HG02610 (cell line): ENCODE measurements at regions not wholly inside any gene's neighbourhood (a gene's known extent, or its start where the extent isn't known, plus 50 kb on each side); places are given as distances from the start of the nearest gene placed in this dataset.
A peak's percentile ranks its signal among the peaks of the same experiment; 100 is the strongest.

Source experiments
- ATAC-seq: cut with Tn5 transposase; IDR thresholded peaks from one replicate; pipeline ENCODE4 v1.9.1; 2021; ENCODE audit warnings: mild to moderate bottlenecking, moderate library complexity; ENCODE audit not compliant: unreplicated experiment

DNA sequence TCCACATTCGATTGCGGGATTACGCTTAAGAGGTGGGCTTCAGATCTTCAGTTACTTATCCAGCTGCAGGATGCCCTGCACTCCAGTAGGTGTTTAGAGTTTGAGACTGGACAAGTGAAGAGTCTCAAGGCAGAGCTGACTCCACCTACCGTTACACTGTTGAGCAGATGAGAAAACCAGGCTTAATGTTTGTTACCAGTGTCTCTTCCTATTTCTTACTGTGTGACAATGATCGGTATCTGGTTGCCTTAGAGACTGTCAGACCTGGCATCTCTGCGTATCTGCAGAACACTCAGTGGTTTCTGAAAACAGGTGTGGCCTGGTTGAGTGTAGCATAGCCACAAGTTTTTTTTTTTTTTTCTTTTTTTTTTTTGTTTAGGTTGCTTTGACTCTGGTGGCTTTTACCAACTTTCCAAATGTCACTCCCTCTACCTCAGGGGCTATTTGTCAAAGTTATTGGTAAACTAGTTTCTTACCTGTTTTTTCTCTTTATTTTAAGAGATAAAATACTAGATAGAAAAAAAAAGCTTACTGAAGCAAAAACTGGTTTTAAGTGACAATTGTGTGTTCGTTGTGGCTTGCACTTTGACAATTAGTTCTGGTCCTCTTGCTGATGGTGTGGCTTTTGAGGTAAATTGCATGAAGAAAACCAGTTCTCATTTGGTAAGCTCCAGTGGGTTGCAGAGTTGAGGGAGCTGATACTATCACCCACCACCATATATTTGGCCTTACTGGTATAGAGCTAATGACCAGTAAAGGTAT is 284.8 kb downstream of the ETS1 start:
- peak; percentile 73 for ATAC-seq

DNA sequence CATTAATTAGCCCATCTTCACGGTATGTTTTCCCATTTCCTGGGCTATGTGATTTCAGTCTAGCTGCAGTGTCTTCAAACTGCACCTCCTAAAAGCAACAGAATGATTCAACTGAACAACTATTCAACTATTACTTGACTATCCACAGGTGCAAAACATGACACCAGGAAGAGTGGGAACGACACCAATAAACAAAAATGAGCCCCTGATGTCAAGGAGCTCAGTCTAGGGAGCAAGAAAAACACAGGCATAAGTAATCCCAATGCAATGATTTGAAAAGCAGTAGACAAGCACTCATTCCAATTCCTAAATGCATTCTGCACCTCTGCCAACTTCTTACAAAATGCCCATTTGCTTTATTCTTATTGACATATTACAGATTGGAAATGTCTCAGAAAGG is 285.6 kb downstream of the ETS1 start:
- ATAC-seq = no peak

DNA sequence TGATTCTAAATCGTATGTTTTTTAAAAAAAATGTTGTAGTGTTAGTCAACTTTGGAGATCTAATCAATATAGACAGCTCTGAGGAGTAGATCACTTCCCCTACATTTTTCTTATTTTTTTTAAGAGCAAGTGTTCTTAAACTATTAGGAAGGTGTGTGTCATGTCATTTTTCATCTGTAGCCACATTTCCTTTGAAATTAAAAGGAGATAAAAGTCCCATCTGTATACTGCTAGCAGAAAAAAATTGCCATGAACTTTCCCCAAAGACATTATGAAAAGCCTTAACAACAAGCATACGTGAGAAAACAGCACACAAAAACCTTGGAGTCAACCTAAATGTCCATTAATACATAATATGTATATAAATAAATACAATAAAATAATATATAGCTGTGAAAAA is 286.6 kb downstream of the ETS1 start:
- ATAC-seq = no peak

DNA sequence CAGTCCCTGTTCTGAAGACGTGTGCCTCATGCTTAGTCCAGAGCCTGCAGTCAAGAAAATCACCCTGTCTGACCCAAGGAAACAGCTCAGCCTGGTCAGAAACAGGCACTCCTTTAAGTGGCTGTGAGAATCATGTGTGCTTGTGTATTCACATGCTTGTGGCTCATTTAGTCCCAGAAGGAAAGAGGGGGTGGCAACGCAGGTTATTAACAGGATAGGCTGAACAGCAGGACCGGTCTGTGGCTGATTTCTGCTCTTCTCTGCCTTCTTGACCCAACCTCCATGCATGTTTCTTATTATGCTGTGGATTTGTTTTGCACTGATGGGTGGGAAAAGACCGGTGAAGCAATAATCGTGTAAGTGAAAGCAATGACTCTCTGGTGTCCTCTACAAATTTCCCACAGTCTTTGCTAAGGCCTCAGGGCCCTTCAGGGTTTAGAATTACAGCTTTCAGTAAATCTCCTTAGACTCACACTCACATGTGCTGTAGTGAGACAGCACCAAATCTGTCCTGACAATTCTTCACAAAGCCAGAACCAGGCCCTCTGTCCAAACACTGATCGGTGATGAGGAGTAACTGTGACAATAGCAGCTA is 288.1 kb downstream of the ETS1 start:
- peak; percentile 53 for ATAC-seq

DNA sequence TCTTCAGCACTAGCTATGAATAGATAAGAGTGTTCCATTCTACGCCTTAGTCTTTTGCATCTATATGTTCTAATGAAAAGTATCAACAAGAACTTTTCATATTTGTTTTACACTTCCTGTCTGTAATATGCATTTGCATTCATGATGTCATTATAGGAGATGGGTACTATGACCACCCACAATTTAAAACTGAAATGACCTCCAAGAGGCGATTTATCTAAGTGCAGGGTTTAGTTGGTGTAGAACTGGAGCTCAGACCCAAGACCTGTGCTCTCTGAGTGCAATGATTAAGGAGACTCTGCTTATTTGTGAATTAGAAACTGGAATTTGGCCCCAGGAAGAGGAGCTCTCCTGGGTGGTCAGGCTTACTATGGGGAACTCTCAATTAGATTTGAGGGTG is 289.1 kb downstream of the ETS1 start:
- ATAC-seq = no peak

DNA sequence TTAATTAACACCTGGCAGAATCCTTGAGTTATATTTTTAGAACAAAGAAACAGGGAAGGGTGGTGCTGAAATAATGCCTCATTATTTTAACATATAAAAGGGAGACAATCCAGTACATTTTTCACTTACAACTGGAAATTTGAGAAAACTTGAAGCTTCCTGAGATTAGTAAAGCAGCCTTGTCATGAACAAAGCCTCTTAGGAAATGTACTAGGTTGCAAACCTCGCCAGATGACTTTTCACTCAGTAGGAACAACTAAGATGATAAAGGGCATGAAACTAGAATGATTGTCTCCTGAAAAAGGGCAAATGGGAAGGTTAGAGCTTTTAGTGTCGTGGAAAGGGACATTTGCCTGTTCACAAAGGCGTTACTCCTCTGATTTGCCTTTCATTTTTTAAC is 289.6 kb downstream of the ETS1 start:
- ATAC-seq = no peak

DNA sequence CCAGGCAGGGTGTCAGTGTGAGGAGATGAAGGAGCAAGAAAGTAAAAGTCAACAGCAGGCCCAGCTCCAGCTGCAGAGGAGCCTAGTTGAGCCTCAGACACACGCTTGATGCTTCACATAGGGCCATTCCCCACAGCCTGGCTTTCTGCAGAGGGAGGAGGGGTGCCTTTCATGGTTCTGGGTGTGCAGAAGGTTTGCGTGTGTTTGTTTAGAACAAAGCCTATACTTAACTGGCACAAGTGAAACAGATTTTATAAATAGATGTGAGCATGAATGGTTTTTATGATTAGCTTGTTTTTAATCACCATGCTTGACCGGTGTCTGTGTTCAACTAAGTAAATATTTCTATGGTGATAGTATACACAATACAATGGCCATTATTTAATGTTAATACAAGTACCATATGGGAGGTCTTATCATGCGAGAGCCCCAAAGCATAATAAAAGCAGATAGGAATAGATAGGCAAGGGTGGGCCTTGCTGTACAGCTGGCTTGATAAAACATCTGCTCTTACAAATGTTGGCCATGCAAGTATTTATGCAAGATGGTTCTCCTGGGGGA is 290.2 kb downstream of the ETS1 start:
- ATAC-seq = no peak

DNA sequence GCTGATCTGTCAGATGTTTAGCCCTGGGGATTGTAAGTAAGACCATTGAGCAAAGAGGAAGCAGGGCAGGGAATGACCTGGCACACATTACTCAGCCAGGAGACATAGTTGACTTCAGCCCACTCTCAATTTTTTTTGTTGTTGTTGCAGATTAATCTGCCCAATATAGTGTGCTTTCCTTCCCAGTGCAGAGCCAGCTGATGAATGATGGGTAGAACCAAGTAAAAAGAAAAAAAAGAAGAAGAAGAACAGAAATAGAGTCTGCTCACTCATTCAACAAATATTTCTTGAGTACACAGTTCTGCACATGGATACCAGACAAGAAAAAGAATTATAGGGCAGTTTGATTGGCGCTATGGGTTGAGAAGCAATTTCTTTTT is 292.7 kb downstream of the ETS1 start:
- no peak for ATAC-seq

DNA sequence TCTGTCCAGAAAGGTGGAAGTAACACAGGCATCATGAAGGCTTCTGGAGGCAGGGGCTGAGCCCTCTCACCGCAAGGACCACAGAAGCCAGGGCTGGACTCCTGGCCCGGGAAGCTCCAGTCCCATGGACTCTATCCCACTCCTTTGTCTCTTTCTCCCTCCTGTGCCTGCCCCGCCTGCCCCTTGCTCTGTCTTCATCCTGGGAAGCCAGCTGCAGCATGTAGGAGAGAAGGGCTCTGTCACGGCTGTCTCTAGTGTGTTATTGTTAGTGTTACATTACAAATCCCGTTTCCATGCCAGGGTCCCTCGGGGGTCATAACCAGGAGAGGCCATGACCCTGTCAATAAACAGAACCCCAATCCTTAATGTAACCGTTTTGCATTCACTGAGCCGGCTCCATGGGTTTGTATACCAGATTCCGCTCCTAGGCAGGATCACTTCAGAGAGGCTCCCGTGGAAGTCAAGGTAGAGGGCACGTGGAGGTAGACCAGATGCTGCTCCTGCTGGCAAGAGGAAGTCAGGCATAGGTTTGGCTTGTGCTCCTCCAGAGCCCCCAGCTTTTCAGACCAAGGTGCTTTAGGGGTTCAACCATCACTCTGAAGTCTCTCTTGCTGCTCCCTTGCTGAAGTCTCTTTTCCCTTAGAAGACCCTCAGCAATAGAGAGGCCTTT is 293.2 kb downstream of the ETS1 start:
- ATAC-seq = no peak

DNA sequence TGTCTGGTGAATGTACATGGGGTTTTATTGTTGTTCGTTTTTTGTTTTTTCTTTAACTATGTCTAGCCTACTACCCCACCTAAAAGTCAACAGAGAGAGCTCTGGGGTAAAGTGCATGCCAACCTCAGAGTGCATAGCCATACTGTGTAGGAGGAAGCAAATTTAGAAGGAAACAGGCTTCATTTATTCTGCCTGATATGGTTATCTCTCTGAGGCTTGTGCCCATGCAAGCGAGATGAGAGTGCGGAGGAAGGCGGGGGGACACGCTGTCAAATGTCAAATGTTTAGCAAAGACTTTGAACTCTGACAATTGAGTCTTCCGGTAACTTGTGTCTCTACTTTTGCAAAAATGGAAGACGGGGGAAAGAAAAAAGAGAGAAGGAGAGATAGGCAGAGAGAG is 295.5 kb downstream of the ETS1 start:
- no peak for ATAC-seq

DNA sequence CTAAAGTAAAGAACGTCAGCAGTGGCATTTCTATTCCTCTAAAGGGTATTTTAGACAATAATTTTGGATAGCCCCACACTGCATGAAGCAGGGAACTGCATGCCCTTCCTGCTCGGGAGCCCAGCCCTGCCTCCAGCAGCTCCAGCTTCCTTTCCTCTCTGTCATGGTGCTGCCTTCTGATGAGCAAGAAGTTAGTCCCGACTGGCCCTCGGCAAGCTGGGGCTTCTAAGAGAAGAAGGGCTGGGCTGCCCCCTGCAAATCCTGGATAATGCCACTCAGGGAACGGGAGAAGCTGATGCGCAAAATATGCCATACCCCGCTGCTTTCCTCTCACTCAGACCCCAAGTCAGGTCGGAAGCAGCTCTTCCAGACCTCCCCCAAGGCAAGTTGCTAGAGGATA is 296.4 kb downstream of the ETS1 start:
- ATAC-seq = no peak

DNA sequence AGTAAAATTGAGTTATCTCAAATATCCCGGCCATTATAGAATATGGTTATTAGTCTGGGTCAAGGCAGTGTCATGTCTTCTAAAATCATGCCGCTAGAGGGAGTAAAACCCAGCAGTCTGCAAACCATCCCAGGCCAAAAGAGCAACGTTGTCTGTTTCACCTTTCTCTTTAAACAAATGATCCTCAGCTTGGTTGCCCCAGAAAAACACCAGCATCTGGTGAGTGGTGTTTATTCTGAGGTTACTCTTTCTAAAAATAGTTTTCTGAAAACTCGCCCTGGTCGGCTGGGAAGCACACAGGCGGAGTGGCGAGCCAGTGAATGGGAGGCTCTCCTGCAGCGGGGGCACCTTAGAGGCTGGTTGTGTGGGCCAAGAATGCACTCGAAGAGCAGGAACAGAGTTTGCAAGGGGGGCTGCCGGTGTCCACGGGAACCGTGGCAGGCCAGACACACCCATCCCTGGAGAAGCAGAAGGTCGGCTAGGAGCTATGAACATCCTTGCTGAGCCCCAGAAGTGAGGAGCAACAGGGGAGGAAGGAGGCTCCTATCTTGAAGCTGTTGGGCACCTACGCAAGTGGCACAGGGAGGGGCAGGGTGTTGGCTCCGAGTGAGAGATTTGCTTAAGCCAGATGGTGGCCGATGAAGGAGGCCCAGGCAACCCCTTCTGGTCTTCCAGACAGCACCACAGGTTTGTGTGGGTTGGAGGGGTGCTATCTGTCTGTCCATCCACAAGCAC is 297.1 kb downstream of the ETS1 start:
- peak; percentile 59 for ATAC-seq

DNA sequence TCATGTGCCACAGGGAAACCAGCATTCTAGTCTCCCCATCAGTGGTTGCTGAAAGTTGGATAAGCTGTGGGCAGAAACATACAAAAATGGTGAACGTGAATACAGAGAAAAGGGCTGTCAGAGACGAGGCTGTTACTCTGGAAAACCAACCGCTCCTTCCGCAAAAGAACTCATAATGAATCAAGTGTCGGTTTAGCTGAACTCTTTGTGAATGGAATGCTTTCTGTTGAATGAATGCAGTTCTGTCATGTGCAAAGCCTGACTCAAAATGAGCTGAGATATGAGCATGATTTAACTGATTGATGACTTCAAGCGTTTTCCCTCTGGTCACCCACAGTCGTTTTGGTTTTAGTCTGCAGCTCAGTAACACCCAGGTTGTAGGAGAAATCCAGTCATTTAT is 298.3 kb downstream of the ETS1 start:
- ATAC-seq = peak; percentile 59

DNA sequence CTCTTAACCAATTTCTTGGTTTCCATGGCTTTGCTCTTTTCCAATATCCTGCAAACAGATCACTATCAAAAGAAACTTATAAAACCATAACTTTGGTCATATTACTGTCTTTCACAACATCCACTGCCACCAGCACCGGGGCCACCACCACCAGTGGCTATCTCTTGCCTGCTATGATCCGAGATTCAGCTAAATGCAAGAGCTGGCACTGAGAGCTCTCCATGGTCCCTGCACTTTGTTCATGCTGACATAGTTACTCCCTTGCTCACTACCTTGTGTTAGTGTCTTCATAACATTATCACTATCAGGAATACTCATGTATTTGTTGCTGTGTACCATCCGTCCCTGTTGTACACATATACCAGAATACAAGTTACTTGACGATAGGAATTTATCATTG is 299.0 kb downstream of the ETS1 start:
- no peak for ATAC-seq

DNA sequence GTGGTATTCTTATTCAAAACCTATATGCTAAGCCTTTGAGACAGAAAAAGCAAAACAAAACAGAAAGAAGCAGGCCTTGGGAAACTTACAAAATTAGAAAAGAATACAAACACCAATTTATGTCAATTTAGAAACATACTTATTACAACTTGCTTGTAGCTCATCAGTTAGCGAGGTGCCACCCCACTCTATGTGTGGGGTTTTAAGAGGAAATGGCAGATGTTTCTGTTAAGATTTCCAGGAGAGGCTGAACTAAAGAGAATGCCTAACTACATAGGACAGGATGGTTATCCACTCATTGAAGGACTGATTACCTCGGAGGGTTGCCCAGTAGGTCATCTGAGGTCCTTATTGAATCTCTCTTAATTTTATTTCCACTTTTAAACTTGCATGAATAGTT is 302.0 kb downstream of the ETS1 start:
- no peak for ATAC-seq

DNA sequence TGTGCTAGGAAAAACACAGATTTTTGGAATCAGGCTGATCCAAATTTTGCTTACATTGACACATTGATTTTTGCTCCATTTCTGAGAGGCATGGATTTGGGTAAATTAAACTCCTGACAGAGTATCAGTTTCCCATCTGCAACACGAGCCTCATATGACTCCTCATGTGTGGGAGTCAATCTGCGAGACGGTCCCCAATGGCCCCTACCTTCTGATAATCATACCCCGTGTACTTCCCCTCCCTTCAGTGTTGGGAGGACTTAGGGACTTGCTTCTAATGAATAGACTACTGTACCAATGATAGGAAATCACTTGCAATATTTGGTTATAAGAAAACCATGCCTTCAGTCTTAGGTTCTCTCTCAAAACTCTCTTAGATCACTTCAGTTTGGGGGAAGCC is 302.7 kb downstream of the ETS1 start:
- no peak for ATAC-seq

DNA sequence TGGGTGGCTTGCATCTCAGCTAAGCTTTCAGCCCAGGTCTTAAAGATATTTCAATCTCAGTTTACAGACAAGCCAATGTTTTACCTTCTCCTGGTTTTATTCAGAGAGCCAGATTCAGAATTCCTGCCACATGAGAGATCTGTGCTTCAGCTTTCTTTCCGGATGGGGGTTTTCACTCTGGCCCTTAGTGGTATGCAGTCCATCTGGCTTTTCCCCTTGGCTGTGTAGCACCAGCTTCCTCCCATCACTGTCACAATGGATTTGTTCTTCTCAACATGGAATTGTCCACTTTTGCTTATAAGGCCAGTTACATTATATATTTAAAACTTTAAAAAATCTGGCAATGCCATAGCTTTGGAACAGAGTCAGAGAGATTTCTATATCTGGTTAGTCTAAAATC is 303.9 kb downstream of the ETS1 start:
- no peak for ATAC-seq

DNA sequence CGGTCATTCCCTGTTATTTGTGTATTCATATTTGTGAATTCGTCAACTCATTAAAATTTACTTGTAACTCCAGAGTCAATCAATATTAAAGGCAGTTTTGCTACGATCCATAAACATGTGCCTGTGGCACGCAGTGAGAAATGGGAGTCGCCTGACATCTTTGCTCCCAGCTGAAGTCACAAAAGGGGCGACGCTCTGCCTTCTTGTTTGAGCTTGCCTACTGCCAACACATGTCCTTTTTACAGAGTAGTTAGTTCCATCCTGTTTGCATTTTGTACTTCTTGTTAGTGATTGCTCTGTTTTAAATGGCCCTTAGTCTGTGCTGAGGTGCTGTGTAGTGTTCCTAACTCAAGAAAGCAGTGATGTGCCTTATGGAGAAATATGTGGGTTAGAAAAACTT is 305.3 kb downstream of the ETS1 start:
- no peak for ATAC-seq

DNA sequence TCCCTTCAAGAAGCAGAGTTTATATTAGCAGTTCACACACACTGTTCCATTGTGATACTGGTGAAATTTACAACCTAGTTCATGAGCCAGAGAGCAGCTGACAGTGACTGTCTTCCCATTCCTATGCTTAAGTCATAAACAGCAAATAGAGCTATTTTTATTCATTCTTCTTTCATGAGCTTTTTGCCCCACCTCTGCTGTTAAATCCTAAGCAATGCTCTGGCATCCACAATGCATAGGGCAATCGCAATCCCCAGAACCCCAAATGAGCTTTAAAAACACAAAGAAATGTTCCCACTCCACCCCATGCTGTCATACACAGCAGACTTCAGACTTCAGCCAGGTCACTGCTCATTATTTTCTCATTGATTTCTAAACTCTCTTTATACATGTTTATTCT is 307.5 kb downstream of the ETS1 start:
- ATAC-seq = no peak

DNA sequence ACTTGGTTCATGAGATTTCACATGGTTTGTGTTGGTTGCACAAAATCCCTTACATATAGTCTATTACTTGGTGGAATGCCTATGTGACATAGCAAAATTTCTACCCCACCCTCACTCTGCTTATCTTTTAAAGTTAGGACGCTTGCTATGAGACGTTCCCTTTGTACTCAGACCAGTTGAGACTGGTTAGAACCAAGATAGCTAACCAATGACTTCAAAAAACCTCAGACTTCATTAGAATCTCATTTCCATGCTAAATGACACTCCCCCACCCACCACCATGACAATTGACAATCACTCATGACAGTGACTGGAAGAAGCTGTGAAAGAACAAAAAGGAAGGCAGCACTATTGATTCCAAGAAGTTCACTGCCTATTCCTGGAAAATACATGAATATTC is 313.6 kb downstream of the ETS1 start:
- ATAC-seq = no peak

DNA sequence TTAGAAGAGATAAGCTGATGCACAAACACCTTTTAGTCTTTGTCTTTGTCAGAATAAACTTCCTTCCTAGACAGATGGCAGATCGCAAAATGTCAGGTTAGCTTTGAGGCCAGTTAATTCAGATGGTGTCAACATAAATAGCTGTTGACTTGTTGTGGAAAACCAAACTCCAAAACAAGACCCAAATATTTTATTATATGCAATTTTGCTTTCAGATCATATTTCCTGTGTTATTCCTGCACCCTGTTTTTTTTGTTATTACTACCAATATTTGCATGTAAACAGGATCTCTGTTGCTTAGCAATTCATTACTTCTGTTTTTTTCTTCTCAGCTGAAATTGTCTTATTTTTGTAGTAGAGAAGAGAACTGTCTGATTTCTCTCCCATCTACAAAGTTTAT is 316.0 kb downstream of the ETS1 start:
- ATAC-seq = no peak
